ENCODE measurements at regions not wholly inside any gene's neighbourhood (a gene's known extent, or its start where the extent isn't known, plus 50 kb on each side); places are given as distances from the start of the nearest gene placed in this dataset.
"Not testable (repeated sequence)": the region's sequence is repeated elsewhere in the genome, so short reads cannot be mapped to it uniquely, and the experiment has no call there.

GRCh38 chr11:107276077-107276476 lies 181.5 kb downstream of the CWF19L2 start:
- no peak for DNase-seq

GRCh38 chr11:107275632-107276031 lies 182.0 kb downstream of the CWF19L2 start:
- DNase-seq, result no peak

- no peak for DNase-seq
Observed at GRCh38 chr11:107274138-107274537, 183.5 kb downstream of the CWF19L2 start.

GRCh38 chr11:107272561-107272960 lies 185.1 kb downstream of the CWF19L2 start:
- DNase-seq, result no peak

- peak; percentile 59 to 74 for DNase-seq
Observed at GRCh38 chr11:107271425-107271824, 186.2 kb downstream of the CWF19L2 start.

GRCh38 chr11:107268977-107269376 lies 188.6 kb downstream of the CWF19L2 start:
- DNase-seq, result no peak

GRCh38 chr11:107266455-107266854 lies 191.2 kb downstream of the CWF19L2 start:
- peak in 1 of 2 experiments; percentile 32 for DNase-seq

- peak; percentile 59 to 66 for DNase-seq
Observed at GRCh38 chr11:107265591-107266121, 192.0 kb downstream of the CWF19L2 start.

GRCh38 chr11:107263844-107264563 lies 193.6 kb downstream of the CWF19L2 start:
- DNase-seq, result no peak

GRCh38 chr11:107259811-107260221 lies 197.8 kb downstream of the CWF19L2 start:
- DNase-seq, result no peak

GRCh38 chr11:107257710-107258109 lies 199.9 kb downstream of the CWF19L2 start:
- peak; percentile 57 to 77 for DNase-seq

- DNase-seq, result not testable (repeated sequence)
Observed at GRCh38 chr11:107253661-107254060, 204.0 kb downstream of the CWF19L2 start.

GRCh38 chr11:107252429-107253161 lies 205.0 kb downstream of the CWF19L2 start:
- DNase-seq, result peak; percentile 24 to 25

GRCh38 chr11:107251298-107251697 lies 206.3 kb downstream of the CWF19L2 start:
- DNase-seq, result no peak

GRCh38 chr11:107250017-107250416 lies 207.6 kb downstream of the CWF19L2 start:
- no peak for DNase-seq

- no peak for DNase-seq
Observed at GRCh38 chr11:107249054-107249453, 208.6 kb downstream of the CWF19L2 start.

- DNase-seq, result no peak
Observed at GRCh38 chr11:107247167-107247861, 210.3 kb downstream of the CWF19L2 start.

GRCh38 chr11:107243929-107244328 lies 213.7 kb downstream of the CWF19L2 start:
- no peak for DNase-seq

- DNase-seq, result no peak
Observed at GRCh38 chr11:107232451-107232850, 214.2 kb upstream of the GUCY1A2 start.

GRCh38 chr11:107224836-107225235 lies 206.6 kb upstream of the GUCY1A2 start:
- DNase-seq, result no peak

- DNase-seq, result no peak
Observed at GRCh38 chr11:107222916-107223460, 204.7 kb upstream of the GUCY1A2 start.

- DNase-seq, result no peak
Observed at GRCh38 chr11:107222431-107222830, 204.2 kb upstream of the GUCY1A2 start.

- DNase-seq, result no peak
Observed at GRCh38 chr11:107221748-107222285, 203.5 kb upstream of the GUCY1A2 start.
